GM19468 (cell line): ENCODE measurements at regions not wholly inside any gene's neighbourhood (a gene's known extent, or its start where the extent isn't known, plus 50 kb on each side); places are given as distances from the start of the nearest gene placed in this dataset.

ENCODE experiments used
- ATAC-seq: cut with Tn5 transposase; IDR thresholded peaks from one replicate; pipeline ENCODE4 v1.9.1; 2021; ENCODE audit warnings: mild to moderate bottlenecking, moderate library complexity, moderate number of reproducible peaks; ENCODE audit not compliant: unreplicated experiment; ENCODE audit errors: extremely low read depth

GRCh38 chr14:101325319-101325718 is 236.0 kb upstream of the DIO3 start:
- no peak for ATAC-seq

- no peak for ATAC-seq
Measured at GRCh38 chr14:101328412-101329028, 232.8 kb upstream of the DIO3 start.

GRCh38 chr14:101330416-101331140 is 230.7 kb upstream of the DIO3 start:
- ATAC-seq, result no peak

GRCh38 chr14:101331141-101331525 is 230.2 kb upstream of the DIO3 start:
- ATAC-seq, result no peak

GRCh38 chr14:101331661-101332169 is 229.6 kb upstream of the DIO3 start:
- no peak for ATAC-seq

- ATAC-seq, result no peak
Measured at GRCh38 chr14:101332281-101332680, 229.0 kb upstream of the DIO3 start.

GRCh38 chr14:101333335-101334280 is 227.7 kb upstream of the DIO3 start:
- ATAC-seq, result no peak

- ATAC-seq, result no peak
Measured at GRCh38 chr14:101334656-101335055, 226.6 kb upstream of the DIO3 start.

- no peak for ATAC-seq
Measured at GRCh38 chr14:101335061-101335661, 226.1 kb upstream of the DIO3 start.

- no peak for ATAC-seq
Measured at GRCh38 chr14:101336183-101336582, 225.1 kb upstream of the DIO3 start.

- ATAC-seq, result no peak
Measured at GRCh38 chr14:101337053-101337452, 224.2 kb upstream of the DIO3 start.

- ATAC-seq, result no peak
Measured at GRCh38 chr14:101340556-101340955, 220.7 kb upstream of the DIO3 start.

- no peak for ATAC-seq
Measured at GRCh38 chr14:101347893-101348777, 213.2 kb upstream of the DIO3 start.

GRCh38 chr14:101349108-101349507 is 212.2 kb upstream of the DIO3 start:
- ATAC-seq, result no peak

GRCh38 chr14:101350021-101350420 is 211.3 kb upstream of the DIO3 start:
- no peak for ATAC-seq

GRCh38 chr14:101350691-101351090 is 210.6 kb upstream of the DIO3 start:
- ATAC-seq, result no peak

GRCh38 chr14:101351146-101351545 is 210.1 kb upstream of the DIO3 start:
- no peak for ATAC-seq

GRCh38 chr14:101351769-101352168 is 209.5 kb upstream of the DIO3 start:
- no peak for ATAC-seq

GRCh38 chr14:101352567-101352966 is 208.7 kb upstream of the DIO3 start:
- ATAC-seq, result no peak
